DMS53 treated with DMSO at 0.1 percent for 48 hours (cell line): ENCODE measurements at regions not wholly inside any gene's neighbourhood (a gene's known extent, or its start where the extent isn't known, plus 50 kb on each side); places are given as distances from the start of the nearest gene placed in this dataset.
"Not testable (repeated sequence)": the region's sequence is repeated elsewhere in the genome, so short reads cannot be mapped to it uniquely, and the experiment has no call there.

ENCODE experiments used
- DNase-seq: peaks from one replicate; lab custom pipeline; 2025; ENCODE audit not compliant: unreplicated experiment; lab: John Stamatoyannopoulos, UW

- DNase-seq: no peak
These were observed 162.7 kb downstream of the AVL9 start for GRCh38 chr7:32658034-32658433.

DNA sequence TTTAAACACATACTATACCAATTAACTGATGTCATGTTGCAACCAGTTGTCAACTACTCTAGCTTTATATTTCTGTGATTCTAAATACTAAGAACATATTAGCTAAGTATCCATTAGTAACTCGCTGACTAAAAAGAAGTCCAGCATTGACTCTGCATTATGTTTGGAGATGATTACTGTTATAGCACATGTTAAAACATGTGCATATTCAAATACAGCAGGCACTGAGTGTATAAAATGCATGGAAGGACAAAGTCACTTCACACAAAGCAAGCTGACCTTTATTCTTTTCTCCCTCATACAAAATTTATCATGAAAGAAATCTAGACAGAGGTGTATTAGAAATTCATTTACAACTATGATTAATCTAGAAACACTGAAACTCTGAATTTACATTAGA, 159.3 kb downstream of the AVL9 start:
- not testable (repeated sequence) for DNase-seq

GRCh38 chr7:32650356-32650755, 155.1 kb downstream of the AVL9 start:
- DNase-seq: not testable (repeated sequence)

DNA sequence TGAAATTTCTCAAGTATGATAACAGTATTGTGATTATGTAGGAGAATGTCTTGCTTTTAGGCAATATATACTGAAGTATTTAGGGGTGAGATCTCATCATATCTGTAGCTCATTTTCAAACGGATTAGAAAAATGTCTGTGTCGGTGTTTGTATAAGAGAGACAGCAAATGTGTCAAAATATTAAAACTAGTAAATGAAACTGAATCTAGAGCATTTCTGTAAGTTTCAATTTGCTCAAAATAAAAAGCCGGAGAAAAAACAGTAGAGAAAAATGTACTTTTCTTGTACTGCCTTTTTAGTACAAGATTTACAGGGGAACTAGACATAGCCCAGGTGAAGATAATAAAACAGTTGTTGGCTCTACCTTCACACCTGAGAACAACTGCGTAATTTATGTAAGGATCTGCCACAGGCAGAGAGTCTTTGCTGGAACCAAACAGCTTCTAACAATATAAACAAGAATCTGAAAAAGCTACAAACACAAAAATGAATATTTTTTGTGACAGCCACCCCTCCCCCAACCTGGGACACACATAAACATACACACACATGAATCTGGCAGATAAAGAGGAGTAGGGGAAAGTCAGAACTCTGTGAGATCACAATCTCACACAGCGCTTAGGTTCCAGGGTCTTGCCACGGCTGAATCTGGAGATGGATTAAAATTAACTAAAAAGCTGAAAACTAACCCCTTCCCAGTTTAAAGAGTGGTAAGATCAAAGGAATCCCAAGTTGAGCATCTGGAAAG, 153.3 kb downstream of the AVL9 start:
- DNase-seq: no peak

DNA sequence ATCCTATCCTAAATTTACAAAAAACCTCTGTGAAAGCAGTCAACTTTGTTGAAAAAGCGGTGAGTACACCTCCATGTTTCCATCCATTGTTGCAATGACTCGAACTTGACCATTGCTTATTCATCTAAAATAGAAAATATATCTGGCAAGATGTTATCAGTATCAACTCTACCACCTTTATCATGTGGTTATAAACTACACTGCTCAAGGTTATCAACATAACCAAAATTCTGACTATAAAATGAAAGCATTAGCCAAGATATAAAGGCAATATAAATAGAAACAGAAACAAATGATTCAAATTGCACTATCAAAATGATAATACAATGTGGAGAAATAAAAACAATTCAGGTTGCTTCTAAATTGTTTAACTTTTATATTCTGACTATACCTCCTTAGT, 150.0 kb downstream of the AVL9 start:
- DNase-seq: not testable (repeated sequence)

- no peak for DNase-seq
These were observed 147.9 kb downstream of the AVL9 start for GRCh38 chr7:32643194-32643593.

- no peak for DNase-seq
These were observed 143.8 kb downstream of the AVL9 start for GRCh38 chr7:32639122-32639521.

- not testable (repeated sequence) for DNase-seq
These were observed 143.3 kb downstream of the AVL9 start for GRCh38 chr7:32638479-32639121.
